ENCODE measurements at regions not wholly inside any gene's neighbourhood (a gene's known extent, or its start where the extent isn't known, plus 50 kb on each side); places are given as distances from the start of the nearest gene placed in this dataset.

DNA sequence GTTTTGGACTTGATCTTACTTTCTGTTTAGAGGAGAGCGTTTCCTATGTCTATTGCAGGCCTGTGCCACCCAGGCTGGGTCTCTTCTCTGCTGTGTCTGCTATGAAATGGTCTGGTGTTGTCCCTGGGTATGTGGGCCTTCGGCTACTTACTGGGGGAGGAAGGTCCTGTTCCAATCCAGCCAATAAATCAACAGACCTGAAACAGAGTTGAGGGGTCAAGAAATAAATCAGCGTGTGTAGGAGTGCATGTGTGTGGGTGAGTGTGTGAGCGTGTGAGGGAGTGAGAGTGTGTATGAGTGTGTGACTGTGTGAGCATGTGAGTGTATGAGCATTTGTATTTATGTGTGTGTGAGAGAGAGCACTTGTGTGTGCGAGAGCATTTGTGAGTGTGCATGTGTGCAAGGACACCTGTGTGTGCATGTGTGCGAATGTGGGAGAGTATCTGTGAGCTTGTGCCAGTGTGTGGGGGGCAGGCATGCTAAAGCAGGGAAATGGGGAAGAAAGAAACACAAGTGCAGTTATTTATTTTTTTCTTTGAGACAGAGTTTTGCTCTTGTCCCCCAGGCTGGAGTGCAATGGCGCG, 86.3 kb upstream of the PMEPA1 start:
- Histone ChIP-seq H3K27me3 (ENCODE audit: control insufficient read depth in 1 of 2, insufficient read depth in 1 of 2, low read length in 2 of 2) (peaks cover 13 to 46% of the 10 kb centered on the region in 2 experiments), H3K23ac (ENCODE audit: low read length in 2 of 2) (no peak overlapping the region), H2AFZ (ENCODE audit: low read depth, low read length) (no peak overlapping the region), H3K79me1 (replicated peaks; ENCODE audit: low read length, poor library complexity, severe bottlenecking) (no peaks in the 10 kb centered on the region), H2AK5ac (ENCODE audit: low read length, severe bottlenecking) (no peak overlapping the region), H3K27ac (ENCODE audit: low read length, poor library complexity, severe bottlenecking) (no peak overlapping the region), H3K4me3 (ENCODE audit: insufficient read depth in 1 of 2, low read depth in 1 of 2, low read length in 2 of 2) (peak overlapping the region in 1 of 2 experiments; percentile 15), H4K8ac (ENCODE audit: low read length) (no peak overlapping the region), H3K36me3 (ENCODE audit: control insufficient read depth in 1 of 2, insufficient read depth in 2 of 2, low read depth in 1 of 2, low read length in 2 of 2) (no peaks in the 10 kb centered on the region), H3K4me1 (ENCODE audit: control insufficient read depth, insufficient read depth, low read depth, low read length) (peaks cover 6% of the 10 kb centered on the region), H3K9me3 (ENCODE audit: control insufficient read depth, low read length) (peaks cover 3% of the 10 kb centered on the region), H3K4me2 (ENCODE audit: low read length, poor library complexity, severe bottlenecking) (no peak overlapping the region), H2BK12ac (ENCODE audit: low read length in 2 of 2) (no peak overlapping the region), H3K14ac (ENCODE audit: low read length in 2 of 2) (no peak overlapping the region), H3K18ac (ENCODE audit: low read depth in 1 of 2, low read length in 2 of 2) (no peak overlapping the region), H2BK5ac (ENCODE audit: low read depth, low read length, poor library complexity, severe bottlenecking) (no peak overlapping the region), H2BK15ac (ENCODE audit: low read depth, poor library complexity, severe bottlenecking) (no peak overlapping the region), H2BK120ac (ENCODE audit: low read depth, low read length) (no peak overlapping the region), H4K91ac (ENCODE audit: low read length) (no peak overlapping the region), H3K4ac (ENCODE audit: low read depth in 1 of 2, low read length in 2 of 2) (no peak overlapping the region), H3K9ac (ENCODE audit: low read length) (no peak overlapping the region)
- DNase-seq: no peak
- WGBS: 81% methylated on average over 8 of the region's 8 CpGs

DNA sequence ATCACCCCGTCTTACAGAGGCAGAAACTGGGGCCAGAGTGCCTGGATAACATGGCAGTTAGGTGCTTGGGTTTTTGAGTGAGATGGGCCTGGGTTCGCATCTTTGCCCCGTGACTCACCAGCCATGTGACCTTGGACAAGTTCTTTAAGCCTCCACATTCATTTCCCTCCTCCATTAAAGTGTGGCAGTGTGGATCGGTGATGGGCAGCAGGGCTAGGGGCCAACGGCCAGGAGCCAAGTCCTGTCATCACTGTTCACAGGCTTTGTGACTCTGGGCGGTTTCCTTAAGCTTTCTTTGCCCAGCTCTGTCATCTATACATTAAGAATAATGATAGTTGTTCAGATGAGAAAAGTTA, 85.5 kb upstream of the PMEPA1 start:
- H3K27ac ChIP-seq (ENCODE audit: low read length, poor library complexity, severe bottlenecking): no peak overlapping the region

DNA sequence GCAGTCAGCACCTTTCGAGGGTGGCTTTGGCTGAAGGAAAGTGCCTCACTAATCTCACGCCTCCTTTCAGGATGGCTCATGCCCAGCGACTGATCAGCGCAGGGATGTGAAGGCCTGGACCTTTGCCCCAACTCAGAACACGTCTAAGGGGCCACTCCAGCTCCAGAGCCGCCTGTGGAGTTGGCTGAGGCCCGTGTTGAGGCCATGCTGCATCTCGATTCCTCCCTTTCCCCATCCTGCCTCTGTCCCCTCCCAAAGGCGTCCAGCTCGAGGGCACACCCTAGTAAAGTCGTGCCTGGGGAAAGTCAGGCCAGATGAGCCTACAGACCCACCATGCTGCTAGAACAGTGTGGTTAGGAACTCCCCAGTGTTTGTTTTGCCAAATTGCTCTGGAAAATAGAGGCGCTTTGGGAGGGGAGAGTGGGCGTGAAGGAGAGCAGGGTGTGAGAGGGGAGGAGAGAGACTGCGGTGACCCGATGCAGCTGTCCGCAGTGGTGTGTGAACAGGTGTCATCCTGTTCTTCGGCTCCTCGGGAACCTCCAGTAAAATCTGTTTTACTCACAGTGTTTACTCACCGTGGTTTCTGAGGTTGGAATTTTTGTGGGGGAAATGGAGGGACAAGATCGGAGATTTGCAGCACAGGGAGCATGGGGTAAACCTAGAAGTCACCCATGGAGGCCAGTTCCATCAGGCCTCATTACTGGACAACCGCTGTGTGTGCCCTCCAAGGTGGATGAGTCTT, 85.0 kb upstream of the PMEPA1 start:
- Histone ChIP-seq H4K8ac (ENCODE audit: low read length) (no peak overlapping the region), H2BK5ac (ENCODE audit: low read depth, low read length, poor library complexity, severe bottlenecking) (no peak overlapping the region), H3K14ac (ENCODE audit: low read length in 2 of 2) (no peak overlapping the region), H2AK5ac (ENCODE audit: low read length, severe bottlenecking) (no peak overlapping the region), H3K23ac (ENCODE audit: low read length in 2 of 2) (no peak overlapping the region), H2BK120ac (ENCODE audit: low read depth, low read length) (no peak overlapping the region), H3K4me2 (ENCODE audit: low read length, poor library complexity, severe bottlenecking) (no peak overlapping the region), H3K9ac (ENCODE audit: low read length) (no peak overlapping the region), H3K79me1 (replicated peaks; ENCODE audit: low read length, poor library complexity, severe bottlenecking) (no peaks in the 10 kb centered on the region), H3K27ac (ENCODE audit: low read length, poor library complexity, severe bottlenecking) (no peak overlapping the region), H3K4me1 (ENCODE audit: control insufficient read depth, insufficient read depth, low read depth, low read length) (peaks cover 6% of the 10 kb centered on the region), H2BK12ac (ENCODE audit: low read length in 2 of 2) (no peak overlapping the region), H3K4ac (ENCODE audit: low read depth in 1 of 2, low read length in 2 of 2) (no peak overlapping the region), H3K4me3 (ENCODE audit: insufficient read depth in 1 of 2, low read depth in 1 of 2, low read length in 2 of 2) (no peak overlapping the region), H3K9me3 (ENCODE audit: control insufficient read depth, low read length) (peaks cover 3% of the 10 kb centered on the region), H4K91ac (ENCODE audit: low read length) (no peak overlapping the region), H2AFZ (ENCODE audit: low read depth, low read length) (no peak overlapping the region), H3K36me3 (ENCODE audit: control insufficient read depth in 1 of 2, insufficient read depth in 2 of 2, low read depth in 1 of 2, low read length in 2 of 2) (no peaks in the 10 kb centered on the region), H3K27me3 (ENCODE audit: control insufficient read depth in 1 of 2, insufficient read depth in 1 of 2, low read length in 2 of 2) (peaks cover 6 to 44% of the 10 kb centered on the region in 2 experiments), H3K18ac (ENCODE audit: low read depth in 1 of 2, low read length in 2 of 2) (no peak overlapping the region), H2BK15ac (ENCODE audit: low read depth, poor library complexity, severe bottlenecking) (no peak overlapping the region)
- WGBS: 73% methylated on average over 21 of the region's 21 CpGs
- no peak for DNase-seq

More for the DNA sequence above, 85.5 kb upstream of the PMEPA1 start:
- peaks cover 3% of the 10 kb centered on the region for H3K9me3 ChIP-seq (ENCODE audit: control insufficient read depth, low read length)
- H3K27me3 ChIP-seq (ENCODE audit: control insufficient read depth in 1 of 2, insufficient read depth in 1 of 2, low read length in 2 of 2): peaks cover 12 to 45% of the 10 kb centered on the region in 2 experiments
- no peak overlapping the region for H3K4me3 ChIP-seq (ENCODE audit: insufficient read depth in 1 of 2, low read depth in 1 of 2, low read length in 2 of 2)
- no peak overlapping the region for H2AFZ ChIP-seq (ENCODE audit: low read depth, low read length)
- no peak overlapping the region for H2BK15ac ChIP-seq (ENCODE audit: low read depth, poor library complexity, severe bottlenecking)
- no peak overlapping the region for H4K8ac ChIP-seq (ENCODE audit: low read length)
- H2BK5ac ChIP-seq (ENCODE audit: low read depth, low read length, poor library complexity, severe bottlenecking): no peak overlapping the region
- no peak overlapping the region for H3K4ac ChIP-seq (ENCODE audit: low read depth in 1 of 2, low read length in 2 of 2)
- H3K18ac ChIP-seq (ENCODE audit: low read depth in 1 of 2, low read length in 2 of 2): no peak overlapping the region
- DNase-seq: no peak
- no peak overlapping the region for H2AK5ac ChIP-seq (ENCODE audit: low read length, severe bottlenecking)
- H3K36me3 ChIP-seq (ENCODE audit: control insufficient read depth in 1 of 2, insufficient read depth in 2 of 2, low read depth in 1 of 2, low read length in 2 of 2): no peaks in the 10 kb centered on the region
- H4K91ac ChIP-seq (ENCODE audit: low read length): no peak overlapping the region
- no peak overlapping the region for H2BK120ac ChIP-seq (ENCODE audit: low read depth, low read length)
- H3K14ac ChIP-seq (ENCODE audit: low read length in 2 of 2): no peak overlapping the region
- H3K4me1 ChIP-seq (ENCODE audit: control insufficient read depth, insufficient read depth, low read depth, low read length): peaks cover 6% of the 10 kb centered on the region
- no peaks in the 10 kb centered on the region for H3K79me1 ChIP-seq (replicated peaks; ENCODE audit: low read length, poor library complexity, severe bottlenecking)
- H3K9ac ChIP-seq (ENCODE audit: low read length): no peak overlapping the region
- H2BK12ac ChIP-seq (ENCODE audit: low read length in 2 of 2): no peak overlapping the region
- no peak overlapping the region for H3K23ac ChIP-seq (ENCODE audit: low read length in 2 of 2)
- H3K4me2 ChIP-seq (ENCODE audit: low read length, poor library complexity, severe bottlenecking): no peak overlapping the region
- WGBS: 38% methylated on average over 5 of the region's 6 CpGs

DNA sequence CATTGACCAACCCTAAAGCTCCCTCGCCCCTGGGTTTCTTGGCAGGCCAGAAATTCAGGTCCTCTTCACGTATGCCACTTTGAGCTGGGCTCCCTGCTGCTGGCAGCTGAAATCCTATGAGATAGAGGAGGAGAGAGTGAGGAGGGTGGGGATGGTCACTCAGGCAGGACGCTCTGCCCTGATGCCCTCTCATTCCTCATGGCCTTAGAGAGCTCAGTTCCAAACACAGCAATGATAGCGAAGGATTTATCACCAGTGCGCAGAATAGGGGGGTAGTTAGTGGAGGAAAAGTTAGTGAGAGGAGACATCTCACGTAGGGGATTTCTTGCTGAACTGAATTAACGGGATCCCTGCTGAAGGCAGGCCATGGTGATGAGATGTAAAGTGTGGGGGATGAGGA, 84.2 kb upstream of the PMEPA1 start:
- Histone ChIP-seq H4K91ac (ENCODE audit: low read length) (no peak overlapping the region), H3K18ac (ENCODE audit: low read depth in 1 of 2, low read length in 2 of 2) (no peak overlapping the region), H2AK5ac (ENCODE audit: low read length, severe bottlenecking) (no peak overlapping the region), H4K8ac (ENCODE audit: low read length) (no peak overlapping the region), H3K36me3 (ENCODE audit: control insufficient read depth in 1 of 2, insufficient read depth in 2 of 2, low read depth in 1 of 2, low read length in 2 of 2) (no peaks in the 10 kb centered on the region), H3K4ac (ENCODE audit: low read depth in 1 of 2, low read length in 2 of 2) (no peak overlapping the region), H2AFZ (ENCODE audit: low read depth, low read length) (no peak overlapping the region), H3K9me3 (ENCODE audit: control insufficient read depth, low read length) (peaks cover 3% of the 10 kb centered on the region), H3K27ac (ENCODE audit: low read length, poor library complexity, severe bottlenecking) (no peak overlapping the region), H2BK15ac (ENCODE audit: low read depth, poor library complexity, severe bottlenecking) (no peak overlapping the region), H3K14ac (ENCODE audit: low read length in 2 of 2) (no peak overlapping the region), H3K9ac (ENCODE audit: low read length) (no peak overlapping the region), H2BK12ac (ENCODE audit: low read length in 2 of 2) (no peak overlapping the region), H2BK5ac (ENCODE audit: low read depth, low read length, poor library complexity, severe bottlenecking) (no peak overlapping the region), H2BK120ac (ENCODE audit: low read depth, low read length) (no peak overlapping the region), H3K27me3 (ENCODE audit: control insufficient read depth in 1 of 2, insufficient read depth in 1 of 2, low read length in 2 of 2) (peaks cover 0 to 43% of the 10 kb centered on the region in 2 experiments), H3K4me2 (ENCODE audit: low read length, poor library complexity, severe bottlenecking) (no peak overlapping the region), H3K79me1 (replicated peaks; ENCODE audit: low read length, poor library complexity, severe bottlenecking) (no peaks in the 10 kb centered on the region), H3K4me1 (ENCODE audit: control insufficient read depth, insufficient read depth, low read depth, low read length) (peaks cover 6% of the 10 kb centered on the region), H3K23ac (ENCODE audit: low read length in 2 of 2) (no peak overlapping the region), H3K4me3 (ENCODE audit: insufficient read depth in 1 of 2, low read depth in 1 of 2, low read length in 2 of 2) (no peak overlapping the region)
- DNase-seq: no peak
- 85% methylated on average over 7 of the region's 7 CpGs for WGBS
